SU-DHL-6 (cell line): ENCODE measurements at regions not wholly inside any gene's neighbourhood (a gene's known extent, or its start where the extent isn't known, plus 50 kb on each side); places are given as distances from the start of the nearest gene placed in this dataset.

ENCODE experiments used
- H2AFZ ChIP-seq: fragments of 200-600 bp; sonication (generic); 2 replicates; pipeline ENCODE4 v1.6.1; 2014; ENCODE audit warnings: low read depth, mild to moderate bottlenecking, moderate library complexity, mixed read lengths, antibody characterized with exemption, low read length; ENCODE audit not compliant: severe bottlenecking
- H3F3A ChIP-seq: fragments of 200-600 bp; shearing (Covaris generic); 2 replicates; pipeline ENCODE4 v1.6.0; 2016; ENCODE audit warnings: antibody characterized with exemption, mild to moderate bottlenecking; ENCODE audit not compliant: insufficient read depth
- H3K27ac ChIP-seq: fragments of 200-600 bp; sonication (generic); 2 replicates; pipeline ENCODE4 v1.5.1; 2016; ENCODE audit warnings: low read depth, mild to moderate bottlenecking, low read length, moderate library complexity, mixed read lengths
- H3K27me3 ChIP-seq: fragments of 200-600 bp; sonication (generic), shearing (Covaris generic); 2 replicates; pipeline ENCODE4 v1.6.0; 2014; ENCODE audit warnings: mild to moderate bottlenecking, low read length
- H3K36me3 ChIP-seq: fragments of 200-600 bp; sonication (generic); 2 replicates; pipeline ENCODE4 v1.6.1; 2014; ENCODE audit warnings: mild to moderate bottlenecking, low read length, mixed read lengths
- H3K4me2 ChIP-seq: fragments of 300-600, 200-600 bp; shearing (Covaris generic), sonication (generic); 2 replicates; pipeline ENCODE4 v1.6.0; 2014; ENCODE audit warnings: low read length, low read depth, mild to moderate bottlenecking; ENCODE audit not compliant: poor library complexity, severe bottlenecking
- H3K4me3 ChIP-seq: fragments of 200-600 bp; sonication (generic); 2 replicates; pipeline ENCODE4 v1.5.1; 2014; ENCODE audit warnings: antibody characterized with exemption, low read length, mild to moderate bottlenecking, mixed read lengths; ENCODE audit not compliant: insufficient read depth, poor library complexity, severe bottlenecking
- H3K79me2 ChIP-seq: fragments of 200-600 bp; sonication (generic); 2 replicates; pipeline ENCODE4 v1.6.1; 2014; ENCODE audit warnings: mild to moderate bottlenecking, low read length, moderate library complexity; ENCODE audit not compliant: insufficient read depth
- H3K9ac ChIP-seq: fragments of 200-600 bp; sonication (generic); 2 replicates; pipeline ENCODE4 v1.7.0; 2014; ENCODE audit warnings: mild to moderate bottlenecking, low read length
- H3K9me2 ChIP-seq: fragments of 200-600 bp; sonication (generic); replicated peaks from 2 replicates; pipeline ENCODE4 v1.6.1; 2014; ENCODE audit warnings: low read length; ENCODE audit not compliant: insufficient read depth
- H3K9me3 ChIP-seq: fragments of 200-600 bp; sonication (generic); 2 replicates; pipeline ENCODE4 v1.6.1; 2014; ENCODE audit warnings: low read length, mixed read lengths; ENCODE audit not compliant: insufficient read depth
- H4K20me1 ChIP-seq: fragments of 200-600 bp; sonication (generic); 2 replicates; pipeline ENCODE4 v1.6.1; 2014; ENCODE audit warnings: low read depth, mild to moderate bottlenecking, antibody characterized with exemption, low read length, moderate library complexity, mixed read lengths
- CTCF ChIP-seq: fragments of 200-600 bp; sonication (generic); IDR thresholded peaks from one replicate; pipeline ENCODE4 v1.5.1; 2017; ENCODE audit warnings: antibody characterized with exemption, mild to moderate bottlenecking, low read length, moderate library complexity; ENCODE audit not compliant: insufficient read depth, poor library complexity, severe bottlenecking
- EZH2phosphoT487 ChIP-seq: fragments of 200-600 bp; sonication (generic), shearing (Covaris generic); conservative IDR thresholded peaks from 2 replicates; pipeline ENCODE4 v1.6.1; 2018; ENCODE audit warnings: mild to moderate bottlenecking, antibody characterized with exemption, low read length, moderate library complexity, mixed read lengths

- Histone ChIP-seq H3F3A (no peaks in the 10 kb centered on the region), H3K9me2 (no peaks in the 10 kb centered on the region), H3K27me3 (0 out of 2 replicates have a peak, but pooled peaks cover 3% of the 10 kb centered on the region), H3K9ac (no peak overlapping the region), H3K4me3 (no peak overlapping the region), H3K27ac (no peak overlapping the region), H4K20me1 (no peaks in the 10 kb centered on the region; the same call in 1 of the 2 replicates), H3K4me2 (no peak overlapping the region), H3K79me2 (no peaks in the 10 kb centered on the region), H2AFZ (no peak overlapping the region), H3K9me3 (no peaks in the 10 kb centered on the region), H3K36me3 (no peaks in the 10 kb centered on the region)
- TF ChIP-seq CTCF (no peak), EZH2phosphoT487 (no peak)
Observed at GRCh38 chr18:45467945-45468344, 147.3 kb upstream of the SLC14A2 start.

- H3K9me3 ChIP-seq: no peaks in the 10 kb centered on the region
- H3K27me3 ChIP-seq: no peaks in the 10 kb centered on the region
- TF ChIP-seq EZH2phosphoT487: no peak
- H4K20me1 ChIP-seq: no peaks in the 10 kb centered on the region
- H3F3A ChIP-seq: no peaks in the 10 kb centered on the region
- H3K9ac ChIP-seq: no peak overlapping the region
- no peak overlapping the region for H3K4me2 ChIP-seq
- no peaks in the 10 kb centered on the region for H3K9me2 ChIP-seq
- H3K36me3 ChIP-seq: no peaks in the 10 kb centered on the region
- no peaks in the 10 kb centered on the region for H3K79me2 ChIP-seq
- no peak overlapping the region for H3K4me3 ChIP-seq
- H3K27ac ChIP-seq: no peak overlapping the region
- H2AFZ ChIP-seq: no peak overlapping the region
Observed at GRCh38 chr18:45478889-45479288, 136.4 kb upstream of the SLC14A2 start.

GRCh38 chr18:45480219-45481015 is 134.9 kb upstream of the SLC14A2 start:
- Histone ChIP-seq H3F3A (no peaks in the 10 kb centered on the region), H3K79me2 (no peaks in the 10 kb centered on the region), H3K9me2 (no peaks in the 10 kb centered on the region), H3K36me3 (no peaks in the 10 kb centered on the region), H2AFZ (no peak overlapping the region), H3K9me3 (no peaks in the 10 kb centered on the region), H3K4me3 (no peak overlapping the region), H3K27me3 (0 out of 2 replicates have a peak, but pooled peaks cover 3% of the 10 kb centered on the region), H3K27ac (no peak overlapping the region), H3K4me2 (no peak overlapping the region), H4K20me1 (no peaks in the 10 kb centered on the region), H3K9ac (no peak overlapping the region)
- TF ChIP-seq EZH2phosphoT487: no peak
- no peak for TF ChIP-seq CTCF

- Histone ChIP-seq H3K27me3 (0 out of 2 replicates have a peak, but pooled peaks cover 3% of the 10 kb centered on the region), H3K9me2 (no peaks in the 10 kb centered on the region), H3K36me3 (no peaks in the 10 kb centered on the region), H3K9me3 (no peaks in the 10 kb centered on the region), H3F3A (no peaks in the 10 kb centered on the region), H3K27ac (no peak overlapping the region), H2AFZ (no peak overlapping the region), H4K20me1 (no peaks in the 10 kb centered on the region), H3K4me2 (no peak overlapping the region), H3K79me2 (no peaks in the 10 kb centered on the region), H3K9ac (no peak overlapping the region), H3K4me3 (no peak overlapping the region)
- no peak for TF ChIP-seq EZH2phosphoT487
- TF ChIP-seq CTCF: no peak
Observed at GRCh38 chr18:45481821-45482220, 133.5 kb upstream of the SLC14A2 start.
